ENCODE measurements at regions not wholly inside any gene's neighbourhood (a gene's known extent, or its start where the extent isn't known, plus 50 kb on each side); places are given as distances from the start of the nearest gene placed in this dataset.

DNA sequence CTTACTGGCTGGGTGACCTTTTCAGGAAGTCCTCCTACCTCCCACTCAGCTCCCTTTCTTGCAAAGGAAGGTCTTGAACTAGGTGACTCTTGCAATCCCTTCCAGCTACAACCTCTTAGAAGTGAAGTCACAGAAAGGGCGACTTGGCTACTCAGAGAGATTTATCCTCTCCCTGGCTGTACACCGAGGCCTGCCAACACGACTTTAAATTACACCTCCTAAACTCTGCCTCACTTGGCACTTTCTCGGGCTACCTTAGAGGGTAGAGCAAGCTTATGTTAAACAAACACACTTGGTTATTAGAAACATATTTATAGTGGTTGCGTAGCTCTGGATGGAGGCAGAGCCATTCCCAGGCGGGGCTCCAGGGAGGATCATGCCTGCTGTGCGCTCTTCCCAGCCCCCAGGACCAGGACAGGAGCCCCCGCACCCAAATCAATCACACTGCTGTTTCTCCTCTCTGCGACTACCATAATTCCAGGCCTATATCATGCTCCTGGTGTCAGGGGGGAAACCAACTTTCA, 358.4 kb downstream of the BUD13 start:
- Histone ChIP-seq H3K27ac (replicated peaks; ENCODE audit: low read length) (no peak overlapping the region), H2BK5ac (ENCODE audit: low read length) (no peak overlapping the region)

DNA sequence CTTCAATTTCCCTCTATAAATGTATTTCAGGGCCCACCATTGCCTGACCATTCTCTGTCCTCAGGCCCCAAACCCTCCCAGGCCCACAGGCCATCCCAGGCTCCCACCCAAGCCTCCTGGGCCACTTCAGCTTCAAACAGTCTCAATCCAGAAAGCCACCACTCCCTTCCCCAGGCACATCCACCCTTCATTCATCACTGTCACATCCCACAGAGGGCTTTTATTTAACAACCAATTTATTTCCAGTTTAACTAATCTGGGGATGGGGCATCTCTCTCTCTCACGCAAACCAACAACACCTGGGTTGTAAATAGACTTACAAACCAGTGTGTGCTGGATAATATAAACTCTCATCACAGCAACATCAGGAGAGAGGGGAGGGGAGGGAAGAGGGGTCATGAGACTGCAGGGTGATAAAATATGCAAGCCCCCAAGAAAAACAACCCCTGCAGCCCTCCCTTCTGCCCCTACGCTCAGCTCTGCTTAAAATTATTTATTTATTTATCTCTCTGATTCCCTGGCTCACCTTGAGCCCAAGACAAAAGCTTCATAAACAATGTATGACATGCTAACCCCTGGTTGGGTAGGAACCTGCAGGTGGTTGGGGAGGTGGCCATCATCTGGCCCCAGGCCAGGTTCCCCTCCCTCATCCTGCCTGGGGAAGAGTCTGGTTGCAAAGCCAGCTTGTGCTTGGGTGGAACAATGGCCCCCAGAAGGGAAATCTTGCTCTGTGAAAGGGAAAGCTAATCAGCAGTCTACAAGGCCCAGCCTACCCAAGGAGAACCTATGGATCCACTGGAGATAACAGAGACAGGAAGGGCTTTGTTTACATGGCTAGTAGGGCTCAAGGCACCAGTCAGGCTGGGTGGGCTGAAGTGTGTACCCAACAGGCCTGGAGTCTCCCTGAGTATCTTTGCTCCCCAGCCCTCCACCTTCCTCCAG, 359.2 kb downstream of the BUD13 start:
- H4K91ac ChIP-seq (ENCODE audit: low read depth, low read length, poor library complexity) = no peak overlapping the region
- peak overlapping the region; percentile 63 for H3K18ac ChIP-seq (ENCODE audit: low read length)
- no peak overlapping the region for H2BK5ac ChIP-seq (ENCODE audit: low read length)
- no peak overlapping the region for H3K23ac ChIP-seq (ENCODE audit: low read depth, low read length, poor library complexity)
- H3K4me2 ChIP-seq (ENCODE audit: insufficient read depth, low read length, poor library complexity, severe bottlenecking) = no peak overlapping the region
- H3K14ac ChIP-seq (ENCODE audit: low read length) = no peak overlapping the region
- H4K8ac ChIP-seq (ENCODE audit: low read depth, low read length) = no peak overlapping the region
- no peak overlapping the region for H2BK15ac ChIP-seq (ENCODE audit: low read length)
- H3K4ac ChIP-seq (ENCODE audit: low read length) = no peak overlapping the region
- H3K4me1 ChIP-seq (ENCODE audit: control insufficient read depth in 2 of 2, insufficient read depth in 1 of 2, low read depth in 1 of 2, low read length in 2 of 2) = peaks cover 0 to 1% of the 10 kb centered on the region in 2 donors
- H2AK5ac ChIP-seq (ENCODE audit: low read depth, low read length) = no peak overlapping the region
- no peaks in the 10 kb centered on the region for H3K36me3 ChIP-seq (replicated peaks in 1 of 2; ENCODE audit: control insufficient read depth in 2 of 2, insufficient read depth in 2 of 2, low read length in 2 of 2)
- H3K9me3 ChIP-seq (replicated peaks in 1 of 2; ENCODE audit: control insufficient read depth in 2 of 2, insufficient read depth in 1 of 2, low read depth in 1 of 2, low read length in 2 of 2) = no peaks in the 10 kb centered on the region
- H3K79me1 ChIP-seq (ENCODE audit: low read depth, low read length) = no peaks in the 10 kb centered on the region
- no CpG with 5 or more reads among the region's 2 CpGs for WGBS, 2 donors (ENCODE audit: extremely low coverage in 2 of 2, insufficient read length in 2 of 2, insufficient replicate concordance in 1 of 2)
- H2AFZ ChIP-seq (ENCODE audit: low read length) = no peak overlapping the region
- H3K27me3 ChIP-seq (ENCODE audit: control insufficient read depth in 3 of 3, insufficient read depth in 3 of 3, low read depth in 1 of 3, low read length in 3 of 3) = no peaks in the 10 kb centered on the region
- no peak overlapping the region for H2BK120ac ChIP-seq (ENCODE audit: low read depth, low read length)
- H3K9ac ChIP-seq (ENCODE audit: low read depth, low read length, poor library complexity) = no peak overlapping the region
- no peak overlapping the region for H3K4me3 ChIP-seq (ENCODE audit: low read length in 2 of 2)
- no peak for DNase-seq (ENCODE audit: low spot score)
- no peak overlapping the region for H2BK12ac ChIP-seq (ENCODE audit: low read length)
- H3K27ac ChIP-seq (replicated peaks; ENCODE audit: low read length) = no peak overlapping the region

More for the DNA sequence above, 358.4 kb downstream of the BUD13 start:
- WGBS, 2 donors (ENCODE audit: extremely low coverage in 2 of 2, insufficient read length in 2 of 2, insufficient replicate concordance in 1 of 2) = no CpG with 5 or more reads among the region's 9 CpGs
- Histone ChIP-seq H3K36me3 (replicated peaks in 1 of 2; ENCODE audit: control insufficient read depth in 2 of 2, insufficient read depth in 2 of 2, low read length in 2 of 2) (no peaks in the 10 kb centered on the region), H3K4me3 (ENCODE audit: low read length in 2 of 2) (no peak overlapping the region), H2BK12ac (ENCODE audit: low read length) (no peak overlapping the region), H3K23ac (ENCODE audit: low read depth, low read length, poor library complexity) (no peak overlapping the region), H3K79me1 (ENCODE audit: low read depth, low read length) (no peaks in the 10 kb centered on the region), H3K4me2 (ENCODE audit: insufficient read depth, low read length, poor library complexity, severe bottlenecking) (no peak overlapping the region), H3K9ac (ENCODE audit: low read depth, low read length, poor library complexity) (no peak overlapping the region), H3K9me3 (replicated peaks in 1 of 2; ENCODE audit: control insufficient read depth in 2 of 2, insufficient read depth in 1 of 2, low read depth in 1 of 2, low read length in 2 of 2) (no peaks in the 10 kb centered on the region), H2AK5ac (ENCODE audit: low read depth, low read length) (no peak overlapping the region), H4K91ac (ENCODE audit: low read depth, low read length, poor library complexity) (no peak overlapping the region), H3K4ac (ENCODE audit: low read length) (no peak overlapping the region), H4K8ac (ENCODE audit: low read depth, low read length) (no peak overlapping the region), H3K4me1 (ENCODE audit: control insufficient read depth in 2 of 2, insufficient read depth in 1 of 2, low read depth in 1 of 2, low read length in 2 of 2) (peaks cover 0 to 1% of the 10 kb centered on the region in 2 donors), H2BK120ac (ENCODE audit: low read depth, low read length) (no peak overlapping the region), H3K14ac (ENCODE audit: low read length) (no peak overlapping the region), H2BK15ac (ENCODE audit: low read length) (no peak overlapping the region), H3K27me3 (ENCODE audit: control insufficient read depth in 3 of 3, insufficient read depth in 3 of 3, low read depth in 1 of 3, low read length in 3 of 3) (no peaks in the 10 kb centered on the region), H3K18ac (ENCODE audit: low read length) (no peak overlapping the region), H2AFZ (ENCODE audit: low read length) (no peak overlapping the region)
- no peak for DNase-seq (ENCODE audit: low spot score)

DNA sequence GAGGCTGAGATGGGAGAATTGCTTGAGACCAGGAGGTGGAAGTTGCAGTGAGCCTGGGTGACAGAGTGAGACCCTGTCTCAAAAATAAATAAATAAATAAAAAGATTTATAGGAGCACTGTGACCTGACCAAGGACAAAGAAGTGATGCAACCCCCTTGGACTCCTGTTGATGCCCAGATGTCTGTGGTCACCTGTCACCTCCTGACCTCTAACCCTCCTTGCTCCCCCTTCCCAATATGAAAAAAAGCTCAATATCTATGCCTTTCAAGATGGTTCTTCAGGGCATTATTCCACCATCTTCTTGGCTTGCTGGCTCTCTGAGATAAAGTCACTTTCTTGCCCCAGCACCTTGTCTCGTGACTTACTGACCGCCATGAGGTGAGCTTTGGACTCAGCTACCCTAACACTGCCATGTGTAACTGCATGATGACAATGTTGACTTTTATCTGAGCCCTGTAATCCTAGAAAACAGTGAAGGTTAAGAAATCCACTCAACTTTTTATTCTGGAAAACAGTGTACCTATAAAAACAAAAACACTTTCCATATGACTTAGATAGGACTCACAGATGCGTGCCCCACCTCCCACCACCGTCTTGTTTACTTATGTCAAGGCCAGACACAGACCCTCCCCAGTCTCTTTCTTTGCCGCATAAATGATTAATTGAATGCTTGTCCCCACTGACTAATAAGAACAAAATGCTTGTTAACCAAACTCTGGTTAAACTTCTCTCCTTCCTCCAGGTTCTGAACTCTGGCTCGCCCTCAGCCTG, 360.5 kb downstream of the BUD13 start:
- no CpG with 5 or more reads among the region's 6 CpGs for WGBS, 2 donors (ENCODE audit: extremely low coverage in 2 of 2, insufficient read length in 2 of 2, insufficient replicate concordance in 1 of 2)
- H3K79me1 ChIP-seq (ENCODE audit: low read depth, low read length) = no peaks in the 10 kb centered on the region
- H3K4me3 ChIP-seq (ENCODE audit: low read length in 2 of 2) = no peak overlapping the region
- H3K27ac ChIP-seq (replicated peaks; ENCODE audit: low read length) = no peak overlapping the region
- no peaks in the 10 kb centered on the region for H3K9me3 ChIP-seq (replicated peaks in 1 of 2; ENCODE audit: control insufficient read depth in 2 of 2, insufficient read depth in 1 of 2, low read depth in 1 of 2, low read length in 2 of 2)
- no peak overlapping the region for H3K9ac ChIP-seq (ENCODE audit: low read depth, low read length, poor library complexity)
- no peak overlapping the region for H4K8ac ChIP-seq (ENCODE audit: low read depth, low read length)
- no peak overlapping the region for H3K4ac ChIP-seq (ENCODE audit: low read length)
- no peak overlapping the region for H2BK15ac ChIP-seq (ENCODE audit: low read length)
- no peak overlapping the region for H3K4me2 ChIP-seq (ENCODE audit: insufficient read depth, low read length, poor library complexity, severe bottlenecking)
- no peak overlapping the region for H2AFZ ChIP-seq (ENCODE audit: low read length)
- no peak overlapping the region for H2BK5ac ChIP-seq (ENCODE audit: low read length)
- H3K18ac ChIP-seq (ENCODE audit: low read length) = no peak overlapping the region
- H2BK12ac ChIP-seq (ENCODE audit: low read length) = no peak overlapping the region
- DNase-seq (ENCODE audit: low spot score) = no peak
- H4K91ac ChIP-seq (ENCODE audit: low read depth, low read length, poor library complexity) = no peak overlapping the region
- no peak overlapping the region for H2BK120ac ChIP-seq (ENCODE audit: low read depth, low read length)
- H3K36me3 ChIP-seq (replicated peaks in 1 of 2; ENCODE audit: control insufficient read depth in 2 of 2, insufficient read depth in 2 of 2, low read length in 2 of 2) = no peaks in the 10 kb centered on the region
- H3K27me3 ChIP-seq (ENCODE audit: control insufficient read depth in 3 of 3, insufficient read depth in 3 of 3, low read depth in 1 of 3, low read length in 3 of 3) = no peaks in the 10 kb centered on the region
- H3K23ac ChIP-seq (ENCODE audit: low read depth, low read length, poor library complexity) = no peak overlapping the region
- peaks cover 0 to 1% of the 10 kb centered on the region in 2 donors for H3K4me1 ChIP-seq (ENCODE audit: control insufficient read depth in 2 of 2, insufficient read depth in 1 of 2, low read depth in 1 of 2, low read length in 2 of 2)
- no peak overlapping the region for H2AK5ac ChIP-seq (ENCODE audit: low read depth, low read length)
- H3K14ac ChIP-seq (ENCODE audit: low read length) = no peak overlapping the region

DNA sequence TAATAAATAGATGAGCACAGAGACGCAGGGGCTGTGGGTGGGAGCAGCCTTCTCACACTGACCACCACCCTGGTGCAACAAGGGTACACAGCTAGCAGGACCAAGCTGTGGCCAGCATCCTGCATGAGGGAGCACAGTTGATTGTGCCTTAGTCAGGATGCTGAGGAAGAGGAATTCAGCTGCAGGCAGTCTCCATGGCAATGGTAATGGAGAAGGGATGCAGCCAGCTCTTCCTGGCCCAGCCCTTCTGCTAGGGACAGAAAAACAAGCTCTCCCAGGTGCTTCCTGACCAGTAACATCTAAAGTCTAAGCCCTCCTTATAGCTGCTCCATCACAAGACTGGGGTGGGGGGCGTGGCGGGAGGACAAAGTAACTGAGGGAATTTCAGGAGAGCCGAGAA, 363.5 kb downstream of the BUD13 start:
- H2AFZ ChIP-seq (ENCODE audit: low read length) = no peak overlapping the region
- H3K4ac ChIP-seq (ENCODE audit: low read length) = no peak overlapping the region
- H2BK12ac ChIP-seq (ENCODE audit: low read length) = no peak overlapping the region
- H3K4me1 ChIP-seq (ENCODE audit: control insufficient read depth in 2 of 2, insufficient read depth in 1 of 2, low read depth in 1 of 2, low read length in 2 of 2) = peaks cover 0 to 1% of the 10 kb centered on the region in 2 donors
- no peak overlapping the region for H3K4me2 ChIP-seq (ENCODE audit: insufficient read depth, low read length, poor library complexity, severe bottlenecking)
- no peak overlapping the region for H2BK15ac ChIP-seq (ENCODE audit: low read length)
- H3K9me3 ChIP-seq (replicated peaks in 1 of 2; ENCODE audit: control insufficient read depth in 2 of 2, insufficient read depth in 1 of 2, low read depth in 1 of 2, low read length in 2 of 2) = no peaks in the 10 kb centered on the region
- H3K23ac ChIP-seq (ENCODE audit: low read depth, low read length, poor library complexity) = no peak overlapping the region
- no peak overlapping the region for H3K4me3 ChIP-seq (ENCODE audit: low read length in 2 of 2)
- H3K27me3 ChIP-seq (ENCODE audit: control insufficient read depth in 3 of 3, insufficient read depth in 3 of 3, low read depth in 1 of 3, low read length in 3 of 3) = no peaks in the 10 kb centered on the region
- no peak overlapping the region for H2BK120ac ChIP-seq (ENCODE audit: low read depth, low read length)
- DNase-seq (ENCODE audit: low spot score) = no peak
- no peak overlapping the region for H2BK5ac ChIP-seq (ENCODE audit: low read length)
- no peak overlapping the region for H3K14ac ChIP-seq (ENCODE audit: low read length)
- no peak overlapping the region for H3K18ac ChIP-seq (ENCODE audit: low read length)
- no peaks in the 10 kb centered on the region for H3K36me3 ChIP-seq (replicated peaks in 1 of 2; ENCODE audit: control insufficient read depth in 2 of 2, insufficient read depth in 2 of 2, low read length in 2 of 2)
- H3K27ac ChIP-seq (replicated peaks; ENCODE audit: low read length) = no peak overlapping the region
- no CpG with 5 or more reads among the region's 4 CpGs for WGBS, 2 donors (ENCODE audit: extremely low coverage in 2 of 2, insufficient read length in 2 of 2, insufficient replicate concordance in 1 of 2)
- H4K91ac ChIP-seq (ENCODE audit: low read depth, low read length, poor library complexity) = no peak overlapping the region
- H2AK5ac ChIP-seq (ENCODE audit: low read depth, low read length) = no peak overlapping the region
- no peaks in the 10 kb centered on the region for H3K79me1 ChIP-seq (ENCODE audit: low read depth, low read length)
- no peak overlapping the region for H3K9ac ChIP-seq (ENCODE audit: low read depth, low read length, poor library complexity)
- H4K8ac ChIP-seq (ENCODE audit: low read depth, low read length) = no peak overlapping the region

Data from neuronal stem cell (in vitro differentiated cells).